Anterior cingulate cortex (tissue), 58 donors: ENCODE measurements at regions not wholly inside any gene's neighbourhood (a gene's known extent, or its start where the extent isn't known, plus 50 kb on each side); places are given as distances from the start of the nearest gene placed in this dataset.
"Not testable (repeated sequence)": the region's sequence is repeated elsewhere in the genome, so short reads cannot be mapped to it uniquely, and the experiment has no call there.

Source experiments
- DNase-seq, 58 donors: peaks; one replicate each; lab custom pipeline; 2025; lab: John Stamatoyannopoulos, UW

DNA sequence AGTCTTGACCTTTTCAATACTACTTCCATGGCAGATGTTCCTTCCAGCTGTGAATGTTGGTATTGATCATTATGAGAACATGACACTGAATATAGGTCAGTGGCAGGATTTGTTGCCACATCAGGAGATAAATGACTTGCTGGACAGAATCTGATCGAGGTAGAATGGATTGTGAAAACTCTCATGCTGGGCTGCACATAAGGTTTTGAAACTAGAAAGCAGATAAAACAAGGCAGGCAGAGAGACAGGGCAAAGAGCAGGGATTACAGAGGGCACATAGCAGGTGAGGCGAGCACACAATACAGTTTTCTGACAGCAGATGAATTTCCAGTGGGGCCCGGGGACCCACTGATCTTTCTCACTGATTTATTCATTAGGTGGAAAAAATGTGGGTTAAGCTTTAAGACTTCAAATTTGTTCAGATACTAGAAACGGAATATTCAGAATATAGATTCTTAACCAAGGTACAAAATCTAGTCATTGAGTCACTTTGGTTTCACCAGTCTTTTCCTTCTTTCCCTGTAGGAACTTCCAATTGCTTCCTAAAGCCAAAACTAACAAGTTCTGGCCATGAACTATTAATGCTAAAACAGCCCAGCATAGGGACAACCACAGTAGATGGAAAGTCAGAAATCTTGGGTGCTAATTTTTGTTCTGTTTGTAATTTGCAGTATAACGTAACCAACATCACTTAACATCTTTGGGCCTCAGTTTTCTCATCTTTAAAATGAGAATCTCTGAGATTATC, 296.0 kb upstream of the PTBP2 start:
- DNase-seq: no peak

DNA sequence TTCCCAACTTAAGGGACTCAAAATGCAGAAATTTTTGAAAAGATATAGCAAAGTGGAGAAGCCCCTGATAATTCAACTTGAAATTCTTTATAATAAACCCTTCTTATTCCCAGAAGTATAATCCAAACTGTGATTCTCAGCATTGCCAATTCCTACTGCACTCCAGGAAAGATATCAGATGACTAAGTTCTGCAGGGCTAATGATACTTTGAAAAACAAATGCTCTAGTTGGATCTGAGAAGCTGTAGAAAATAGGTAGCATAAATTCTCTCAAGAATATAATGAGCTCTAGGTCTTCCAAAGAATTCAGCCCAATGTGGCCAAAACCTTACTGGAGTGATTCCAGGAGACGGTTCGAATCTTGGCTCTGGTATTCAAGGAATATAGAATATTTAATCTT, 294.0 kb upstream of the PTBP2 start:
- no peak for DNase-seq

DNA sequence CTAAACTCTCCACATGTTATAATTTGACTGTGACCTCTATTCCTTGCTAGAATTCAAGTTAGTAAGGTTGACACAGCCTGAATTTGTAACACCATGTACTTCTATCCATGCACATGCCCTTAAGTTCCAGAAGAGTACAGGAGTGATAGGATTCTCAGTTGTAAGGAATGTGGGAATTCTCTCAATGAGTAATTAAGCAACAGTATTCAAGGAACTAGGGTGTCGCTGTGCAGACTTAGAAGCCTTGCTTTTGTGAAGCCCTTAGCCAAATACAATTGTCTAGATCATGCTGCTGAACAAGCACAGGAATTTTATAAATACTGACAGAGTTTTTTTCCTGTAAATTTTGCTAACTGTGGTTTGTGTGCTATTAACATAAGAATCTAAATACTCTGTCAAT, 276.3 kb upstream of the PTBP2 start:
- DNase-seq: no peak

DNA sequence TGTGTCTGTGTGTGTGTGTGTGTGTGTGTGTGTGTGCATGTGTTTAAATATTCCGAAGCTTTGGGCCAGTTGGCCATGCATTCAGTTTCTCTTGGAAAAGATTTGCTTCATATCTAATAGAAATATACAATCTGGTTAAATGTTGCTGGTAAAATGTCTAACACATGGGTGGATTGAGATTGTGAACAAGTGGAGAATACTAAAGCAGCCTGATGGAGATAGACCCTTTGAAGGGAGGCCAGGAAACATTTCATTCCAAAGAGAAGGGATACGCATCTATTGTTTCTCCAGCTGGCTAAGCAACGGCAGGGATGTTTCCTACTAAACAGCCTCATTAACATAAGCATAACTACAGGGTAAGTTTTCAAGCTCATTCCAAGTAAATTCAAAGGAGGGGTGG, 257.5 kb upstream of the PTBP2 start:
- DNase-seq: no peak

DNA sequence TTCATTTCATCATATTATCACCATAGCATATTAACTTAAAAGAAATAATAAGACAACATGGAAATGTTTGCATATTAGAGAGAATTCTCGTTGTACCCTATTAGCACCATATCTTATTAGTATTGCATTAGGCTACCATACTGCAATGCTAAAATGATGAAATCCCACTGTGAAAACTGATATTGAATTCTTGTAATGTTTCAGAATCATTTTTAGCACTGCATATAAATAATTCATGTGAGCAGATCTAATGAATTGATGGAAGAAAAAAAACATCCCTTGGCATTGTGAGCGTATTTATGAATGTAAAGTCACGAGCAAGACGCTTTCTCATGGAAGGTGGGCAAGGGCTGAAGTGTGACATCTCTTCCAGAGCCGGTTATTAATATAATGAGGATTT, 257.1 kb upstream of the PTBP2 start:
- DNase-seq: no peak

DNA sequence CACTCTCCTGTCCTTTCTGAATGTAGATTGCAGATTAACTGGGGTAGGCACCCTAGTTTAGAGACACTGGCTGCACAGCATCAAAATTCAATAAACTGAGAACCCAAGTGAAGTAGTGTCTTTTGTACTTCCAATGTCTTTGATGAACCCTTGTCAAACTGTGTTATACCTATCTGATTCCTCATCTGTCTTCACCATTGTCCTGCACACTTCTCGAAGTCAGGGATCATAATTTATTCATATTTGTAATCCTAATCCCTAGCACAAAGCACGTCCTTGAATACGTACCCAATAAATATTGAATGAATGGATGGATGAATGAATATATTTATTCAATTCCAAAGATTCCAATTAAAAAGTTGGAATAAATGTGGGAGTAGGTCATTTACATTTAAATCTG, 256.6 kb upstream of the PTBP2 start:
- no peak for DNase-seq

DNA sequence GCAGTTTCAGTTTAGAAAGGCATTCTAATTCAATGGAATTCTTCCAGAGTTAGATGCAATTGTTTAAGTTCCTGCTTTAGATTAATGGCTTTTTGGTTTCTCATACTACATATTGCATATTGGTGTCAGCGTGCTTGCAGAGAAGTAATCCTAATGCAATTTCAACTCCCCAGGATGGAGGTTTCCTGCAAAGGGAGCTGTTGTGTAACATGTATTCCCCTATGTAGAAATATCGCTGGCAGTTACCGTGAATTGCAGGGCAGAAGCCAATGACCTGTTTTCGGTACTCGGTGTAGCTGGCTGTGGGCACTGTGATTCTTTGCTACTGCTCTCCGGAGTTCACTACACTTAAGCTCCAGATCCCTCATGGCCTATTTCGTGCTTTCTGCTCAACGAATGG, 256.1 kb upstream of the PTBP2 start:
- DNase-seq: no peak

DNA sequence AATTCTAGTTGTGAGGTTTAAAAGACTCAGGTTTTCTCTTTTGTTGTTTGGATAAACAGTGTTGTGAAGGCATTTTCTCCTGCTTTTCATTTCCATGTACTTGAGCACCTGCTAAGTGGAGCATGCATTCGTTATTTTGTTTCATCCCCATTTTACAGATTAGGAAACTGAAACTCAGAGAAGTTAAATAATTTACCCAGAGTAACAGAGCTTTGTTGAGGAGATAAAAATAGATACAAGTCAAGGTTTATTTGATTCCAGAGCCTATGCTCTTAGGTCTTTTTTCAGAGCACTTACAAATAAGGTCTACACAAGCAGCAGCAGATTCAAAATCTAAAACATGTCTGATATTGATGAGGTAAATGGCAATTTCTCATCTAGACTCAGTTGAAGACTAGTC, 254.7 kb upstream of the PTBP2 start:
- no peak for DNase-seq

DNA sequence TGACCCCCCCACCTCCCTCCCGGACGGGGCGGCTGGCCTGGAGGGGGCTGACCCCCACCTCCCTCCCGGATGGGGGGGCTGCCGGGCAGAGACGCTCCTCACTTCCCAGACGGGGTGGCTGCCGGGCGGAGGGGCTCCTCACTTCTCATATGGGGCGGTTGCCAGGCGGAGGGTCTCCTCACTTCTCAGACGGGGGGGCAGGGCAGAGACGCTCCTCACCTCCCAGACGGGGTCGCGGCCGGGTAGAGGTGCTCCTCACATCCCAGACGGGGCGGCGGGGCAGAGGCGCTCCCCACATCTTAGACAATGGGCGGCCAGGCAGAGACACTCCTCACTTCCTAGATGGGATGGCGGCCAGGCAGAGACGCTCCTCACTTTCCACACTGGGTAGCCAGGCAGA, 251.9 kb upstream of the PTBP2 start:
- not testable (repeated sequence) for DNase-seq

DNA sequence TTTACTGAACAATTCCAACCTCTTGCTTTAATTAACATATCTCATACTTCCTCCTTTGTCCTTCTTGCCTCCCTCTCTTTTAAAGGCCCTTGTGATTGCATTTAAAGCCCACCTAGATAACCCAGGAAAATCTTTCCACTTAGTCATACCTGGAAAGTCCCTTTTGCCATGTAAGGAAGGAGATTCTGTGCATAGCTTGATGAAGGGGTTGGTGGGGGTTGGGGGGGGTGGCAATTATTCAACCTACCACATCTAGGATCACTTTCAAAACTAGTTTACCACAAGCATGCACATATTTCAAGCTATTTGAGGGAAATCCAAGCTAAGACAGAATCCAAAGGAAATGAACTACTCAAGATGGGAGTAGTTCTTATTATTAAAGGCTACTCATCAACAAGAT, 249.1 kb upstream of the PTBP2 start:
- DNase-seq: no peak

DNA sequence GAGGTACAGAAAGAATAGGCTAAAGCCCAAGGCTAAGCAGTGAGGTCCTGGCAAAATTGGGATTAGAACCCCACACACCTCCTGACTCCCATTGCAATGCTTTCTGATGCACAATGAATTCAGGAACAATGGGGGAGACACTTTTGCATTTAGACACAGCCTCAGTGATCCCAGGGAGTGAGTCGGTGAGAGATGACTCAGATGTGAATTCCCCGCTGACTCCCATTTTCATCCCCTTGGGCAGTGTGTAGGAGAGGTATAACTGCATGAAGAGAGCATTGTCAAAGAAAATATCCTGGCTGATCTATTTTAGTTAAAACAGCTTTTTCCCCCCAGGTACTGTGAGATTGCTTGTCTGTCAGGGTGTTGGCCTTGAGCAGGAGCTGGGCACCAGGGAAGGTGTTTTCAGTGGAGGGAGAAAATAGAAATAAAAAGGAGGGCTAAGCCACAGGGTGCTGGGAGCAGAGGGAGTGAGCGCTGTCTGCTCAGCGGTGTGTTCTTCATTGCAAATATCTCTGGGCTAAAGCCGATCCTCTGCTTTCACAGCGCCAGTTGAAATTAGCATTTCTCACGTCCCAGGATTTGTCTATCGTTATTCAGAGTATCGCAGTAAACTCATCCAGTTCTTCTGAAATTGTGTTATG, 247.7 kb upstream of the PTBP2 start:
- peak in 1 of 58 donors; percentile 1 for DNase-seq

DNA sequence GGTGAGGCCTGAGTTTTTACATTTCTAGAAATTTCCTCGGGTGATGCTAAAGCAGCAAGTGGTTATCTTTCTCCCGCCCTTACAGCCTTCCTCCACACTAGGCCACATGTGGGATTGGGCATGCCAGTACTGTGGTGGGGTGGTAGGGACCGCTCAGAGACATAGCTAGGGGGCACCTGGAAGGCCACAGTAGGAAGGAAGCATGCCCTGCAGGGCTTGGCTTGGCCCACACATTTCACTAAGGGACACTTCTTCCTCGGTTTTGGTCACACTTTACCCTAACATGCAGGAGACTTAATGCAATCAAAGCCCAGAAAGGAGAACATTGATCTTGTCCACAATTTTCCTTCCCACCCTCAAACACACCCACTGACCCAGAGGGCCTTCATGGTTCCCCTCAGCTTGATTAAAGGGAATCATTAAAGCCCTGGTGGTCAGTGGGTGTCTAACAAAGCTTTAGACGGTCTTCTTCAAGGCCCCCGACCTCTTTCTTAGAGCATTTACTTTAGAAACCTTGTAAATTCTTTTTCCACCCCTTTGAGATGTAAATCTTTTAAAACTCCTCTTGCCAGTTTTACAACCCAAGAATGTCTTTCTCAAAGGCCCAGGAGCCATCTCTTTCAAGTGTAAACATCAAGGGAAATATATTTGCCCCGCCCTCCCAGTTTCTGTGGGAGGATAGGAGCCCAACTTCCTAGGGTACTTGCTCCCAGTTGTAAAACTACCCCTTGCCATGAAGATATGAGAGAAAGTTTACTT, 246.4 kb upstream of the PTBP2 start:
- DNase-seq: no peak

DNA sequence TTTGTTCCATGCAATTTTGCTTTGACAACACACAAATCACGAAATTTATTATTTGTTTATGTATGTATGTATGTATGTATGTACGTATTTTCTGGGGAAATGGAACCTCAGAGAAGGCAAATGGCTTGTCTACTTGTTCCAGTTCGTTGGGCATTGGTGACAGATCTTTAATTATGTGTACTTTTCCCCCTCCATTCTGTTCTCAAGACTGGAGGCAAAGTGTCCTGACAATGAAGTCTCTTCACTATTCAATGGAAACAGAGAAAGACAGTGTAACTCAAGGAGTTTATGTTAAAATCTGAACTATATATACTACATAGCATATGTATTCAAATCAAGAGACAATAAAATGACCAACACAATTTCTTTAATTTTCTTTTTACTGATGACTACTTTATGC, 245.7 kb upstream of the PTBP2 start:
- DNase-seq: no peak

DNA sequence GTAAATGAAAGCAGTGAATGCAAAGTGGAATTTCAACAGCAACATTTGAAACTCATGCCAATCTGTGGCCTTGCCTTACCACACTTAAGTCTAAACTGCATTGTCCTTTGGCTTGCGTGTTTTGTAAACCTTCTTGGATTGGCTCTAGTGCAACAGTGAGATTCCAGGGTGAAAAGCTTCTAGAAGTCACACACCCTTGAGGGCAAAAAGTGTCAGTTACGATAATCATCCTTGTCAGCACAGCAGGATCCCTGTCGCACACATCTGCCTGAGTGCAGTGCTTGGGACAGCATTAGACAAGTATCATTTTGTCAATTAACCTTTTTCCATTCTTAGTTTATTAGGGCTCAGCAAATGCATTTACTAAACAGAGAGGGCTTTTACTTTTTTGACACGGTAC, 243.4 kb upstream of the PTBP2 start:
- no peak for DNase-seq

DNA sequence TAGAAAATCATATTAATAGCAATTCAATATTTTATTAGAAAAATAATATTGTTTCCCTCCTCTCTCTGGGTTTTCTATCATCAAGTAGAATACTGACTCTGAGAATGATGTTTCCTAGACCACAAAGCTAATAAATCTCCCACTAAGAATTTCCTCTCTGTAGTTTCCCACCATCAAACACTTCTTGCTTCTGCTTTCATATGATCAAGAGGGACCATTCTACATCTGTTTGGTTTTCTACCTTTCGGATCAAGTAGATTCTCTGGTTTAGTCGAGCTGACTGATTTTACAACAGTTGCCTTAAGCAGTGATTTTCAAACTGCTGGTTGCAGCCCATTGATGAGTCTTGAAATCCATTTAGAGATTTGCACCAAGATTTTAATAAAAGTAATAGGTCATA, 240.2 kb upstream of the PTBP2 start:
- DNase-seq: no peak

DNA sequence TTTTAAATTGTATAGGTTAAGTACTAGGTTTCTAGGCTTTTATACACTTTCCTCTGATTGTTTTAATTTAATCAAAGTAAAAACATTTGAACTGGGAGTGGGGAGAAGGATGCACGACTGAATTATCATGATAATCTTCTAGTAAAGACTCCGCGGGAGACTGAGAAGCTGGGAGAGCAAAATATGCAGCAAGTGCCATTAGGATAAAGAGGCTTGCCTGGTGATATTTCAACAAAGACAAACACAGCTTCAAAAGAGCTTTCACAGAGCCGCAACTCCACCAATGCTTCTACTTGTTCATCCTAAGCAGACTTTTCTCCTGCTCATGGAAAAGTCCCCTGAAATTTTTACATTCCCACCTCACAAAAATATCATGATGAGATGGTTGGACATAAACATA, 239.0 kb upstream of the PTBP2 start:
- no peak for DNase-seq

DNA sequence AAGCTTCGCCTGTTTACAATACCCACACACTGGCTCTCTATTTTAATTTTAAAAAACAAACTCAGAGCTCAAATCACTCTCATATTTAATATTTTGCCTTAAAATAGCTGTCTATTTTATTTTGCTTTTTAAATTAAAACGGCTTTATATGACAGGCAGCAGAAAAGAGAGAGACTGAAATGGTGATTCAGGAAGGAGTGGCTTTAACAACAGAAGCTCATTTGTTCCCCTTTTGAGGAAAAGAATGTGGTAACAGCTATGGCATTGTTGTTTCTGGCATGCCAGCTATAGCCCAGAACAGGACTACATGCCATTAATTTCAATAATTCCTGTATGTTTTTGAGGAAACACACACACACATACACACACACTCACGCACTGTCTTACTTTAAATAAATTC, 234.2 kb upstream of the PTBP2 start:
- peak in 5 of 58 donors; percentile 1 to 69 (median 5) for DNase-seq

DNA sequence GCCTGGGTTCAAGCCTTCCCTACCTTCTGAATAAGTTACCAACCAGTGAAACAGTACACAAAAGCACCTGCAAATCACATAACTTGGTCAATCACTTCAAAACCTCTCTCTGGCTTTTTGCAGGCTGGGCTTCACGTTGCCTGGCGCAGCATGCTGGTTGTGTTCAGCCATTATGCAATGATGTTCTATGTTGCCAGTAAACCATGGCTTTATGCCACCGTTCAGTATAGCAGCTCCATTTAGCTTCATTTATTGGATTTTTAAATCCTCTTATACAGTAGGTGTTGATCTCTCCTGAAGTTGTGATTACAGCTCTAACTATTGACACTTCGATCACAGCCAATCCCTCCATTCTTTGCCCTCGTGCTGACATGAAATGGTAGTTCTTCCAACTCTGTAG, 233.6 kb upstream of the PTBP2 start:
- peak in 10 of 58 donors; percentile 0 to 22 (median 5) for DNase-seq

DNA sequence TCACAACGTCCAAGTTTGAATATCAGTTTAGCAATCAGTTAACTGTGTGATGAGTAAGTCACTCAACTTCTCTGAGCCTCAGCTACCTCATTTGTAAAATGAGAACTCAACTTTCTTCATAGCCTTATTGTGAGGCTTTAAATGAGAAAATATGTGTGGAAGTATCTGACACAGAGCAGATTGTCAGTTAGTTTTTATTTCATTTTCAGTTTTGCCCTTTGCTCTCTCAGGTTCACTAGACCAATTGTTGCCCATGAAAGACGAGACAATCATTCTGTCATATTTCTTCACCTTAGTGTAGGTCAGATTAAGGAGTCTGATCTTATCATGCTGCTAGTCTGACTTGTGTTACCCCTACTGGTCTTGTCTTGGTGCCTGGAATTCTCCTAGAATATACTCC, 232.8 kb upstream of the PTBP2 start:
- DNase-seq: no peak

DNA sequence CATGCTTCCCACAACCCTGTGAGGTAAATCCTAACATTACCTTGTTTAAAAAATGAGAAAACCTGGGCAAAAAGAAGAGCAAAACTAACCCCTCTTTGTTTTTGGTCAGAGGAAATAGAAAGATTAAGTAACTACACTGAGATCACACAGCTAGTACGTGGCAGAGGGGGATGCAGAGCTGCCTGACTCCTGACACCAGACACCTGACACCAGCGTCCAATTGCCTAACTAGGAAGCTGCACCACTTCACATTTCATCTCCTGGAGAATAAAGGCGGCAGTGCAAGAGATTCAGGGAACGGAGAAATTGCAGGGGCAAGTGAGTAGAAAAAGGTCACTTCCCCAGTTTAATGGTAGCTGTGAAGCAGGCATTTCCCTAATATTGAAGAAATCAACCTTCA, 229.3 kb upstream of the PTBP2 start:
- DNase-seq: no peak

DNA sequence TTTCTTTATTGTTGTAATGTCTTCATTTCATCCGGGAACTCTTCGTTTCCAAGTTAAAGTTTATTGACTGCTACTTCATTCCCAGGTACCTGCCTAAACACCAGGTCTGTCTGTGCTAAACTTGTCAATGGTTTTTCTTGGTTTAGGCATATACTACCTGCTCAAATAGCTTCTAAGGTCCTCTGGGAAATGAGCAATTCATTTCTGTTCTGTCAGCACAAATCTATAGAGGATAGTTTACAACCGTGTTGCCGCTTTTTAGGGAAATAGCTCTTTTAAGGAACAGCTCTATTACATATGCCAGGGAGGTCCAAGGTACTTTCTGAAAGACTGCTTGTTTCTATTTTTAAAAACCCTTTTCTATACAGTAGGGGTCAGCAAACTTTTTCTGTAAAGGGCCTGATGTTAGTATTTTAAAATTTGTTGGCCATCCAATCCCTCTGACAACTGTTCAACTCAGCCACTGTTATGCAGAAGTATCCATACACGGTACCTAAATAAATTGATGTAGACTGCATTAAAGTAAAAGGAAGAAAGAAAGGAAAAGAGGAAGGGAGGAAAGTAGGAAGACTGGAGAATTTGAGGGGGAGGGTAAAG, 222.7 kb upstream of the PTBP2 start:
- DNase-seq: no peak
